Keratinocyte (primary cell): ENCODE measurements at regions not wholly inside any gene's neighbourhood (a gene's known extent, or its start where the extent isn't known, plus 50 kb on each side); places are given as distances from the start of the nearest gene placed in this dataset.

Source experiments
- EZH2 ChIP-seq: IDR thresholded peaks from one replicate; pipeline ENCODE4 v1.6.1; 2012; ENCODE audit warnings: inconsistent platforms, mild to moderate bottlenecking, low read length, moderate library complexity
- TF ChIP-seq, protein P1 (sequence below), 3 experiments: IDR thresholded peaks in 1 of 3; conservative IDR thresholded peaks in 1 of 3; optimal IDR thresholded peaks in 1 of 3; 2 replicates in 2 of 3; 3 replicates in 1 of 3; pipeline versions ENCODE3 to v1.5.1; 2011; ENCODE audit warnings: low read length in 3 of 3, mild to moderate bottlenecking in 3 of 3, moderate library complexity in 2 of 3, control low read depth in 1 of 3, inconsistent platforms in 1 of 3; ENCODE audit not compliant: insufficient read depth in 2 of 3; ENCODE audit errors: extremely low read depth in 1 of 3

DNA sequence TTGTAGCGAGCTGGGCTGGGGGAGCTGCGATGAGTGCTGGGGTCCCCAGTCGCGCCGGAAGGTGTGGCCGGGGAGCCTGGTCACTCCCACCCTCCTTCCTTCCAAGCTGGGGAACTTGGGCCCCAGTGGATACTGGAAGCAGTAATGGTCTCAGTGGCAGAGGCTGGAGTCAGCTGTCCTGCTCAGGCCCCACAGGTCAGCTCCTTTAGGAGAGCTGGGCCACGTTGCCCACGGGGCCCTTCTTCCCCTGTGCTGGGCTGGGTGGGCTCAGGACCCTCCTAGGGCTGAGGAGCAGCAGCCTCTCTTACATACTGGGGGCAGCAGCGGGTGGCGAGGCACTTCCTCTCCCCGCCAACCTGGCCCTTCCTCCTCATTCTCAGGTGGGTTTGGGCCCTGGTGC is 200.6 kb upstream of the MKI67 start:
- no peak for TF ChIP-seq EZH2
- TF ChIP-seq, protein P1, sequence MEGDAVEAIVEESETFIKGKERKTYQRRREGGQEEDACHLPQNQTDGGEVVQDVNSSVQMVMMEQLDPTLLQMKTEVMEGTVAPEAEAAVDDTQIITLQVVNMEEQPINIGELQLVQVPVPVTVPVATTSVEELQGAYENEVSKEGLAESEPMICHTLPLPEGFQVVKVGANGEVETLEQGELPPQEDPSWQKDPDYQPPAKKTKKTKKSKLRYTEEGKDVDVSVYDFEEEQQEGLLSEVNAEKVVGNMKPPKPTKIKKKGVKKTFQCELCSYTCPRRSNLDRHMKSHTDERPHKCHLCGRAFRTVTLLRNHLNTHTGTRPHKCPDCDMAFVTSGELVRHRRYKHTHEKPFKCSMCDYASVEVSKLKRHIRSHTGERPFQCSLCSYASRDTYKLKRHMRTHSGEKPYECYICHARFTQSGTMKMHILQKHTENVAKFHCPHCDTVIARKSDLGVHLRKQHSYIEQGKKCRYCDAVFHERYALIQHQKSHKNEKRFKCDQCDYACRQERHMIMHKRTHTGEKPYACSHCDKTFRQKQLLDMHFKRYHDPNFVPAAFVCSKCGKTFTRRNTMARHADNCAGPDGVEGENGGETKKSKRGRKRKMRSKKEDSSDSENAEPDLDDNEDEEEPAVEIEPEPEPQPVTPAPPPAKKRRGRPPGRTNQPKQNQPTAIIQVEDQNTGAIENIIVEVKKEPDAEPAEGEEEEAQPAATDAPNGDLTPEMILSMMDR (optimal IDR thresholded peaks at IDR 0.05 in 1 of 3, IDR thresholded peaks at IDR 0.05 in 1 of 3, conservative IDR thresholded peaks at IDR 0.05 in 1 of 3; ENCODE audit: extremely low read depth in 1 of 3, insufficient read depth in 2 of 3, low read length in 3 of 3), result no peak
